RCC 7860 (cell line): ENCODE measurements at regions not wholly inside any gene's neighbourhood (a gene's known extent, or its start where the extent isn't known, plus 50 kb on each side); places are given as distances from the start of the nearest gene placed in this dataset.
"Not testable (repeated sequence)": the region's sequence is repeated elsewhere in the genome, so short reads cannot be mapped to it uniquely, and the experiment has no call there.

Source experiments
- DNase-seq: peaks from one replicate; pipeline ENCODE4 v3.0.0-alpha.2; 2015; ENCODE audit warnings: low spot score
- FAIRE-seq: peaks from 2 replicates; lab custom pipeline; 2012; peaks lifted over from hg19 to GRCh38; lab: Jason Lieb, UNC

DNA sequence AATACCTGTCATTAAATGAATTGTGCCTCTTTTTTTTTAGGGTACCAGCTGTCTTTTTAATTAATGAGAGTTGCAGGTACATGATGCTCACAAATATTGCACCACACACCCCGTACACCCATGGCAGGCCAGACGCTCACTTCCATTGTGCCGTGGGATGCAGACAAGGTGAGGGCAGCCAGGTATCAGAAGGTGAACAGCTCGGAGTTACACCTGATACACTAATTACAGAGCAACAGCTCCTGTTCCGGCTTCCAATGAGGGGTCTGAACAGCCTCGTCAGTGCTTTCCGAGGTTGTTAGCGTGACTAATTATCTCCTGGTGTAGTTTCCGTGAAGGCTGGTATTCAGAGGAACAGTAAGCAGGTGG is 442.8 kb downstream of the ZNF516 start:
- DNase-seq: no peak
- no peak for FAIRE-seq

DNA sequence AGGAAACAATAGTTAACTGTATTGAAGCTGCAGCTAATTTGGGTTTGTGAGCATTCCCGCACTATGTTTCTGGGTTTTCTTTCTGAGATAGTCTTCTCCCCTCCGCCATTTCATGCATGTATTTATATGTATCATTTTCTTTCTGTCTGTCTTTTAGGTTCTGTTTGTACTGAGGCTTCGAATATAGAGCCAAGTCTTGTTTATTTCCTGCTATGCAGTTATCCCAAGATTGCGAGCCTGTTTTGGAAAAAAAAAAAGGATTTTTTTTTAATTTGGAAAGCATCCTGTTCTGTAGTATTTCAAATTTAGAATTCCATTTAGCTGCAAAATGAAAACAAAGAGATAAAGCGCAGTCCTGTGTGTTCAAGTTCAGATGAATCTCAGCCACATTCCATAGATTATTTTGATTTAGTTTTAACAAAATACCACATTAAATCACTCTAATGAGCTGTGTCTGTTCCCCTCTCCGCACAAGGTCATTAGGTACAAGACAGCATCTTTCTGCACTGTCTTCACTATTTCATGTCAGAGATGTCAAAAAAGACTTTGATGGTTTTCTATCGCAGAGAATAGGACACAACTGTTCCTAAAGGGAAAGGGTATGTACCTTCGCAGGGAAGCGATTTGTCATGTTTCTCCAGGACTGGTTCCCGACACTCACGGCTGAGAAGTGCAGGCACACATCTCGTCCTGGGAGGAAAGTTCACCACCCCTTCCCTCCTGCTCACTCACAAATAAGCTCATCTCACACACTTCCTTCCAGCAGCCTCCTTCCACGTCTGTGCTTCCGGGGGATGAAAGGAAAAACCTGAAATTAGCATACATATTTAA is 443.4 kb downstream of the ZNF516 start:
- DNase-seq: no peak
- no peak for FAIRE-seq

DNA sequence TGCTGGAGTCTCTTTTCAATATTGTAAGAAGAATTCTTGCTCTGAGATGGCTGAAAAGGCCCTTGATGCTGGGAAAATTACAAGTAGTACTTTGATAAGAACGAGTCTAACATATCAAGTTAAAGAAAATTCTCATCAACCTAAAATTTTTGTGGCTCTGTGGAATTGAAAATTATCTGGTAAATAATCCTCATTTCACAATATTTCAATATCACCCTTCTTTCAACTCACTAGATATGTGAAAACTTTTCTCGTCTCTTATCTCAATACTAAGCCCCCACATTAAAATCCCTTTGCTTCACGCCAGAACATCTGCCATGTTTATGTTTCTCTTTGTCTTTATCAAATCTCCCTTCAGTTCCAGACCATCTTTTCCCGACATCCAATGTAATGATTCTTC is 448.8 kb downstream of the ZNF516 start:
- no peak for DNase-seq
- FAIRE-seq: no peak

DNA sequence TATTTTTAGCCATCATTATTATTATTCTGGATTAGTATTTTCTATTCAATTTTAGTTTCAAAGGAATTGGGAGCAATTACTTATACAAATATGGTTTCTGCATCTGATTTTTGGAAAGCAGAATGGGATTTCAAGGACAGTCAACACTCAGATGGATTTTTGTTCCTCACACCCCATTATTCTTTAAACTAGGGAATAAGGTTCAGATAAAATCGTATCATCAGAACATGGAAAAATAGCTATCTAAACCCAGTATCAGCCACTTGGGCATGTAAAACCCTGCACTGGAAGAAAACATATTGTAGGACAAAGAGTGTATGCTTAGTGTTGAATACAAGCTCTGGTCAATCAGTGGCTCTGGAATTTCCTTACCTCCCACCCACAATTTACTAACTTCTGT is 452.5 kb downstream of the ZNF516 start:
- DNase-seq (no peak), FAIRE-seq (no peak)

DNA sequence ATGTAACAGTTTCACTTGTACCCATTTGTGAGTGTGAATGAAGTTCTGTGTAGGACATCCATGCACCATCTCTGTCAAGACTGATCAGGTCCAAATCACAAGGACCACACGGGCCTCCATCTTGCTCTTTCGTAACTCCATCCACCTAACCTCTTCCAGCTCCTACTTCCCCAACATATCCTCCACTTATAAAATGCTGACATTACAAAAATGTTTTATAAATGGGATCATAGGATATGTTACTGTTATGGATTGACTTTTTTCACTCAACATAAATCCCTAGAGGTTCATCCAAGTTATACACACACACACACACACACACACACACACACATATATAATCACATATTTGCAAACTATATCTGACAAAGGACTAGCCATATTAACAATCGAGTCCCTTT is 476.8 kb downstream of the ZNF516 start:
- FAIRE-seq (no peak), DNase-seq (no peak)

DNA sequence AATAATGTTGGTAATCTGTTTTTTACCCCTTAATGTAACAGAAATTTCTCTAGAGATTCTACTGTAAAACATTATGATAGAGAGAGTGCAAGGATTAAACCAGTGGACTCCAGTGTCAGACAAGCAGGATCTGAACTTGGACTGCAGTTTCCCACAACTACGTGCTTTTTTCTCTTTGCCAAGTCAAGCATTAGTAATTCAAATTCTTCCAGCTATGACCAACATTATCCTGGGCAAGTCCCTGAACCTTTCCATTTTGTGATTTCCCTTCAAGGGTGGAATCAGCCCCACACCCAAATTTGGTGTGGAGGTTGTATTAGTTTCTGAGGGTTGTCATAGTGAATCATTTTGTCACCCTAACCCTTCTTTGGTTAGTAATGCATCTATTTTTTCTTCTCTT is 482.0 kb downstream of the ZNF516 start:
- FAIRE-seq: no peak

DNA sequence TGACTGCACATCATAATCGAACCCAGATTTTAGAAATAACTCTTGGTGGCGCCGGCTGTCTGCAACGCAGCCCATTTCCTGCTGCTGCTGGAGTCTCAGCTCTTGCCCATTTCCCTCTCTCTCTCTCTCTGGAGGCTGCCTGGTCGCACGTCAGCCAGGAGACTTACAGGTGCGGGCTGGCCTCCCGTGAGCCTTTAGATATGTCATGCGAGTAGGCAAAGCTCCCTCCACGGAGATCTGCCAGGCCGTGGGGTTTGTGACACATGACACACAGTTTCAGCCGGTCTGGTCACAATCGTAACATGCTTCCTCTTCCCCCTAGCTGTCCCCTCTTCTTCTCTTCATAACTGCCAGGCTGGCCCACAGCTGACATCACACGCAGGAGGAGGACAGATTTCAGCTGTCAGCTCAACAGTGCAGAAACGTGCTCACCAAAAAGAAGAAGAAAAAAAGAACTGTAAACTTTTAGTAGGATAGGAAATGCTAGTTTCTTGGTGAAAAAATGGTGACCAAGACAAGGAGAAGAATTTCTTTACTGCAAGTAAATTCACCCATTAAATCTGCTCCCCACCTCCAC is 489.3 kb downstream of the ZNF516 start:
- no peak for FAIRE-seq

More for the DNA sequence above, 482.0 kb downstream of the ZNF516 start:
- DNase-seq: no peak

DNA sequence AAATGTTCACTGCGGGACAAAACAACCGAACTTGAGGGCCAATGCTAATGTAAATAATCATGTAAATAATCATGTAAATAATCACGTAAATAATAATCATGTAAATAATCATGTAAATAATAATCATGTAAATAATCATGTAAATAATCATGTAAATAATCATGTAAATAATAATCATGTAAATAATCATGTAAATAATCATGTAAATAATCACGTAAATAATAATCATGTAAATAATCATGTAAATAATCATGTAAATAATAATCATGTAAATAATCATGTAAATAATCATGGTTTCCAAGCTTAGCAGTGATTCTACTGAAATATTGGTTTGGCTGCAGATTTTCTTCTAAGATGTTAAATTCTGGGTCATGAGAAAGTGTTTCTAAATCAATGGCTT is 507.1 kb downstream of the ZNF516 start:
- not testable (repeated sequence) for DNase-seq
- FAIRE-seq: peak; percentile 79

More for the DNA sequence above, 489.3 kb downstream of the ZNF516 start:
- no peak for DNase-seq

DNA sequence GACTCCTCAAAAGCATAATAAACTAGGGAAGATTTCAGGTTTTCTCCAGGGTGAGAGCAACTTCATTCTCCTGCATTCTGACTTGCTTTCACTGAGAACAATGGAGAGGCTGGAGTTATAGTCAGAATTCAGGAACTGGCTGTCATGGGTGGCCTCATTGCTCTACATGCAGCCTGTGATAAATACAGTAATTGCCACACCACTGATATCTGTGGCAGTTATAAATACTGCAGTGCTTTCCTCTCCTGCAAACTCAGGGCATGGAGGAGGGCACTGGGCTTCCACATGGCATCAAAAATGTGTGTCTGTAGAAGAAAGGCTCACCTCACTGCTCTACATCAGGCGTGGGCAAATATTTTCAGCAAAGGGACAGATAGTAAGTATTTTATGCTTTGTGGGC is 510.2 kb downstream of the ZNF516 start:
- no peak for DNase-seq
- FAIRE-seq: no peak

DNA sequence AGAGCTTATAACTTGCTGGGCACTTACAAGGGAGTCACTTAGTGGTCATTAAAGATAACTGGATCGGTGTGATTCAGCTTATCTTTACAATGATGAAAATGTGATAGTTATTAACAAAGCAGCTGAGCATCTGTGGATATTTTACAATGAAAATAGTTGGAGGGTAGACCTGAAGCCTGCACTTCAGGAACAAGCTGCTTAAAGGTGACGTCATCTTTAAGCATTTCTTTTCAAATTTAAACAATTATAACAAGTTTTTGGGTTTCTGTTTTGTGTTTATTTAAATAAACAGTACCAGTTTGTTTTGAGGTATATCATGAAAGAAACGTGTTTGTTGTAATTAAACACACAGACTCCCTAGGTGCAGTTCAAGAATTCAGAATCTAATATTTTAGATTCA is 513.9 kb downstream of the ZNF516 start:
- DNase-seq: no peak
- FAIRE-seq: no peak

DNA sequence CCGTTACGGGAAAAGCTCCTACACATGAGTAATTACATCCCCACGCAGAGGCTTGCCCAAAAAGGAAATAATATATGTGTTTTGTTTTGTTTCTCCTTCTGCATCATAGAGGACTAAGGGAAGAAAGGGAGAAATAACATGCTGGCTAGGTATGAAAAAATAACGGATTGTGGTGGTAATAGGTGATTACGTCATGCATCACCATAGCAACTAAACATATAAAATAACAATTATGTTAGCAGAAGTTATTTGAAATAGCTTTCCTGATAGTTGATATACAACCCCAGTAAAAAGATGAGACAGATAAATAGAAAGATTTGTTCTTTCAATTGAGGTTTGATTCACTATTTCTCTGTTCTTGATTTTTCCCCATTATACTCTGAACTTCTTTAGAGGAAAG is 518.0 kb downstream of the ZNF516 start:
- DNase-seq (no peak), FAIRE-seq (no peak)

DNA sequence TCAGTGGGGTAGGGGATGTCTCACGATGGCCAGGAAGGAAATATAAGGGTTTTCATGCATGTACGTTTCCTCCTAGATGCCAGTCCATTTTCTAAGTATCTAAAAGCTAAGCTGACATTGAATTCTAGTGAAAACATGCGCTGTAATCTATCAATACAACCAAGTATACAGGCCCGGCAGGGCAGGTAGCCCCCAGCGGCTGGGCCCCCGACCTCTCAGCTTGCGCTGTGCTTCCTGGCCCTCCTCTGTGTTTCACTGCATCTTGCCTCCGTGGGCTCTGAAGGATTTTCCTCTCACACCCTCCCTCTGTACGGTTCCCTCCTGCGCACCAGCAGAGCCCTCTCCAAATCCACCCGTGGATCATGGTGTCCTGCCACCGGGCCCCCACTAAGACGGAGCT is 524.8 kb downstream of the ZNF516 start:
- DNase-seq (no peak), FAIRE-seq (no peak)

DNA sequence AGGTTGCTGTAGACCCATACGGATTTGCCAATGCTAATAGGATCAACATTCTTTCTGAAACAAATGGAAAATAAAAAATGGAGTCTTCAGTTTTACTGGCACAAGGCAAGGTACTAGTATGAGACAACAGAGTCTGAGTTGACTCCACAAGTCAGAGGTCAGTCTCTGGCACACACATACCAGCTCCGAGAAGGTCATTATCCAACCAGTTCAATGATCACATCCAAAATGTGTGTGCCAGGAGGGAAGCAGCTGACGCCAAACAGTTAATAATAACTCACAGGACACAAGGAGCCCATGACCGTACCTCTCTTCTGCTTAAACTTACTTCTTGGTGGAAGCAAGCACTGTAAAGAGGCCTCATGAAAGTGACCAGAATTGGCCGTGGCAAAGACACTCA is 528.6 kb downstream of the ZNF516 start:
- FAIRE-seq (no peak), DNase-seq (no peak)

DNA sequence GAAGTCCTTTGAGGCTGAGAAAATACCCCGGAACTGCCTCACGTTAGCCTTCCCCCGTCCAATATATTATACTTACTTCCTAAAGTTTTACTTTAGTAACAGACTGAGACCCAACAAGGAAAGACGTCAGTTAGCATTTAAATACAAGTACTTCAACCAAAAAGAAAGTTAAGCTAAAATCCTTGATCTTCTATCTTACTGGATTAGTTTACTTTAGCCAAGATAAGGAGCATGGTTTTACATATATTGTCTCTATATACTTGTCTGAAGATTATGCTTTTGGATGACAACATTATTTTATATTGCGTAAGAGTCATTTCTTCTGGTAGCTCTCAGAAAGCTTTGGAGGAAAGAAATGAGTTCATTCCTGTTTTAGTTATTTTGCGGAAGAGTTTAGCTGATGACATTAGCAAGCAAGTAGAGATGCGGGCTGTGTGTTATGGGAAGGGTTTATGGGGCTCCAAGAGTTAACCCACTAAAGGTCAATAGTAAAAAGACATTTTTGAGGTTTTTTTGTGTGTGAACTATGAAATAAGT is 532.9 kb downstream of the ZNF516 start:
- DNase-seq: no peak
- FAIRE-seq: no peak

DNA sequence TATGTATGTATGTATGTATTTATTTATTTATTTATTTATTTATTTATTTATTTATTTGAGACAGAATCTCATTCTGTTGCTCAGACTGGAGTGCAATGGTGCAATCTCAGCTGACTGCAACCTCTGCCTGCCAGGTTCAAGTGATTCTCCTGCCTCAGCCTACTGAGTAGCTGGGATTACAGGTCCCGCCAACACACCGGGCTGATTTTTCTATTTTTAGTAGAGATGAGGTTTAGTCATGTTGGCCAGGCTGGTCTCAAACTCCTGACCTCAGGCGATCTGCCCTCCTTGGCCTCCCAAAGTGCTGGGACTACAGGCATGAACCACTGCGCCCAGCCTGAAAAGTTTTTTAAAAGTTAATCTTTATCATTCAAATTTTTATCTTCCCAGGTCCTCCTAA is 532.9 kb upstream of the SMIM21 start:
- not testable (repeated sequence) for FAIRE-seq, DNase-seq

DNA sequence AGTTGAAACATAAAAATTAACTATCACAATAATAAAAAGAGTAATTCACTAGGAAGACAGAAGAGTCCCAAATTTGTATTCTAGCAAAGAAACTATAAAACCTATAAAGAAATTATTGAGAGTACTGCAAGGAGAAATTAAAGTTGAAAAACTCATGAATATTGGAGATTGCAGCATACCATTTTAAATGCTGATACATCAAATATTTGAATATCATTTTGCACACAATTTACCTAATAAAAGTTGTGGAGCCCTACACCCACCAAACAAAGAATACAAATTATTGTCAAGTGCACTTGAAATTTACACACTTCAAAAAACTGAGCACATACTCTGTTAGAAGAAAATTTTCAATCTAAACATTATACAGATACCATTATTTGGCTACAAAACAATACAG is 531.6 kb upstream of the SMIM21 start:
- DNase-seq: no peak
- no peak for FAIRE-seq

DNA sequence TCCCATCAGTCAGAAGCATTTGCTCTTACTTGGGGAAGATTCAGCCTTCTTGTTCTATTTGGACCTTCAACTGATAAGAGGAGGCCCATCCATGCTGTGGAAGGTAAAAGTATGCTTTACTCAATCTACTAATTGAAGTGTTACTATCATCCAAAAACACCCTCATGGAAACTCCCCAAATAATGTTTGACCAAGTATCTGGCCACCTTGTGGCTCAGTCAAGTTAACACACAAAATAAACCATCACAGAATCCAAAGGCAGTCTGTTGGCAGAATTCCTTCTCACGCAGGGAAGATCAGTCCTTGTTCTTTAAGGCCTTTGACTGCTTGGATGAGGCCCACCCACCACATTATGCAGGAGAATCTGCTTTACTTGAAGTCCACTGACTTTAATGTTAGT is 531.2 kb upstream of the SMIM21 start:
- DNase-seq: no peak
- FAIRE-seq: no peak

DNA sequence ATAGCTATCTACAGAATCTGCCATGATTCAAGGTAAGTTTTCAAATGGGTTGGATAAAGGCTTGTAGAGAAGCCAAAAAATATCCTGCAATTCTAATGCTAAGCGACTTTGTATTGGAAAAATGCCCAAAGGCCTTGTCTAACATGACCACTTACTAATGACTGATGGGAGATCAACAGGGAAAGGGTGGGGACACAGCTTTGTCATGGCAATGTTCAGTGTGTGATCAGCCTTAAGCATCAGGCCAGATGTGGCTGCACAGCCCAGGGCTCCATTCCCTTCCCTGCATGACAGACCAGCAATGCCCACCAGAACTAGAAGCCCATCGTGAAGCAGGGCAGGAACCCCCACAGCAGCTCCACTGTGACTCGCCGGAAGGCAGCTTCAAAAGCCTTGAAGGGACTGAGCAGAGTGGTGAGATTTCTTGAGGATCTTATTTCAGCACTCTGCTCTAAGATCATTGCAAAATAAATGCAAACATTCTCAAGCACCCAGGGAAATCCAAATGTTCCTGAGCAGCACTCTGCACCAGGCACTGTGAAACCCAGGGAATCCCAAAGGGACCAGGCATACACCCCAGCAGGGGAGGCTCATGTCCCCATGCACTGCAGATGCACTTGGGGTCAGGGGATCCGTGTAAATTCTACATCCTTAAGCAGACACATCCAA is 517.9 kb upstream of the SMIM21 start:
- DNase-seq: no peak
- FAIRE-seq: no peak

DNA sequence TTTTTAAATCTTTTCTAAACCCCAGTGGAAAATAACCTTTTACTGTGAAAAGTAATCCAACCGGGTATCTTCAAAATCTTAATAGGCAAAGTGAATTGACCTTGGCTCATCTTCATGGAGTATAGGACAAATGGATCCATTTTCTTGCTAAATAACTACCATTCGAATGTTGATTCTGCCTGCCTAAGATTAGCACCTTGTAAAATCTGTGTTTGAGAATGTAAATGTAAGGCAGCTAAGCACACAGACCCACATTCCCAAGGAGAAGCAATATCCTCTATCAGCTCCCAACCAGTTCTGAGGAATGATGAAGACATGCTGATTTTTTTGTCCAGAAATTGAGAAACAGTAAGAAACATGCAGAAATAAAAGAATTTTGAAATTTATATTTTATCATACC is 509.8 kb upstream of the SMIM21 start:
- FAIRE-seq (no peak), DNase-seq (no peak)

DNA sequence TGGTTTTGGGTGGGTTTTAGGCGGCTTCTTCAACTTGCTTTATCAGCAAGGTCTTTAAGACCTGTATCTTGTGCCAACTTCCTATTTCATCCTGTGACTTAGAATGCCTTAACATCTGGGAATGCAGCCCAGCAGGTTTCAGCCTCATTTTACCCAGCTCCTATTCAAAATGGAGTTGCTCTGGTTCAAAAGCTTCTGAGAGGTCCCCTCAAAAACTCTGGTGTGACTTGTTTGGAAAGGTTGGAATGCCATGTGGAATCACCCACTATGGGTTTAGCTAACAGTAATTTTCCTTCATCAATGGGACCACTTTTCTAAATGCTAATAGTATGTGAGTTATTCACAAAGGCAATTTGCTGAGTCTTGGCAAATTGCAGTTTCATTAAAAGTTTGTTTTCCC is 509.4 kb upstream of the SMIM21 start:
- DNase-seq (no peak), FAIRE-seq (no peak)

DNA sequence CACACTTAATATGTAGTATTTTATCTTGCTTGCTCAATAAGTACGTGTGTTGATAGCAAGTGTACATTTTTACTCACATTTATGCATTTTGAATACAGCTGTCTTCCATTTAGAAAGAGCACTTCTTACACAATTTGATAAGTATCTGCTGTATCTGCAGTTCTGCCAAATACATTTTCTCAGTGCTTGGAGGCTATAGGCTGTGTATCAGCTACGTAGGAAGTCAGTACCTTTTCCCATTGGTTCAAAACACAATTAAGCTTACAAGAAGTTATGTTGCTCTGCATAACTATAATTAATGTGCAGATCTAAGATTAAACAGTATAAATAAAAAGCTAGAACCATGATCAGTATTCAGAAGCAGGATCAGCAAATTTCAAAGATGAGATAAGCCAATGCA is 503.6 kb upstream of the SMIM21 start:
- DNase-seq (no peak), FAIRE-seq (no peak)

DNA sequence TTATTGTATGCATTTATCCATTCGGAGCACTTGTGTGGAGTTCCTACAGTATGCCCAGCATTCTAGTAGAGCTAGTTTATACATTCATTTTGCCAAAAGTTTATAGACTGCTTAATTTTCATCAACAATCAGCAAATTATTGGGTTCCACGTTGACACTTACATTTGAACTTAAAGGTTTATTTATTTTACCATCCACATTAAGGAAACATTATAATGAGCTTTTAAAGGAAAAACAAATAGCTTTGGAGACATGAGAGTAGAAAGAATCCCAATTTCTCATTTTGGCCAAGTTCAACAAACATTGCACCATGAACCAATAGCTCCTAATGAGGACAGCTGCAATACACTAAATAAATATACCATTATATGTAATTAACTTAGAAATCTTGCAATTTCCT is 501.2 kb upstream of the SMIM21 start:
- no peak for FAIRE-seq
- DNase-seq: no peak
